EL (cell line): ENCODE measurements at regions not wholly inside any gene's neighbourhood (a gene's known extent, or its start where the extent isn't known, plus 50 kb on each side); places are given as distances from the start of the nearest gene placed in this dataset.
A peak's percentile ranks its signal among the peaks of the same experiment; 100 is the strongest.

Experiments used
- DNase-seq: peaks from one replicate; pipeline ENCODE4 v3.0.0-alpha.2; 2016

- DNase-seq: no peak
These were observed 95.9 kb upstream of the LEP start for GRCh38 chr7:128145191-128145590.

GRCh38 chr7:128146052-128146451, 95.0 kb upstream of the LEP start:
- DNase-seq: no peak

GRCh38 chr7:128148676-128149075, 92.4 kb upstream of the LEP start:
- no peak for DNase-seq

- no peak for DNase-seq
These were observed 90.7 kb upstream of the LEP start for GRCh38 chr7:128150223-128150865.

DNA sequence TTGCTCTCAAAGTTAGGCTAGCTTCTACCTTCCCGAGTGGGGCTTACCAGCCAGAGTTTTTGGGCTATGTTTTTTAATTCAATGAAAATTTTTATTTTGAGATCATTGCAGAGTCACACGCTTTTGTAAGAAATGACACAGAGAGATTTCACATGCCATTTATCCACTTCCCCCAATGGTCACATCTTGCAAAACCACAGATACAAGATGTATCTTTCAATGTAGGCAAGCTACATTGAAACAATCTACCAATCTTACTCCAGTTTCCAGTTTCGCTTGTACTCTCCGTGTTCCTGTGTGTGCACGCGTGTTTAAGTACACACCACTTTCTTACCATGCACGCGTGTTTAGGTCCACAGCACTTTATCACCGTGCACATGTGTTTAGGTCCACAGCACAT, 89.4 kb upstream of the LEP start:
- DNase-seq: no peak

DNA sequence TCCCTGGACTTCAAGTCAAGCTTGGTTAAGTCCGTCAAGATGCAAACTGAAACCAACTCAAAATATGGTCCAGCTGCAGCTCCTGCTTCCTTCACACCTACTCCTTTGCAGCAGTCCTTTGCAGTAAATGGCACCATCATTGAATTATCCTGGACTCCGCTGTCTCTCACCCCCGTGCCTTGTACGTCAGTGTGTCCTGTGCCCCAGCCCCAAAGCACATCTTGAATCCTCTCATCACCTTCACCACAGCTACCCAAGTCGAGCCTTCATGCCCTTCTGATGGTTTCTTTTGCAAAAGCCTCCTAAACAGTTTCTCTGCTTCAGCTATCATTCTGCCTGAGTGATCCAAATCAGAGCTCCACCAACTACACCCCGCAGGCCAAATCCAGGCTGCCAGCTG, 88.4 kb upstream of the LEP start:
- no peak for DNase-seq

DNA sequence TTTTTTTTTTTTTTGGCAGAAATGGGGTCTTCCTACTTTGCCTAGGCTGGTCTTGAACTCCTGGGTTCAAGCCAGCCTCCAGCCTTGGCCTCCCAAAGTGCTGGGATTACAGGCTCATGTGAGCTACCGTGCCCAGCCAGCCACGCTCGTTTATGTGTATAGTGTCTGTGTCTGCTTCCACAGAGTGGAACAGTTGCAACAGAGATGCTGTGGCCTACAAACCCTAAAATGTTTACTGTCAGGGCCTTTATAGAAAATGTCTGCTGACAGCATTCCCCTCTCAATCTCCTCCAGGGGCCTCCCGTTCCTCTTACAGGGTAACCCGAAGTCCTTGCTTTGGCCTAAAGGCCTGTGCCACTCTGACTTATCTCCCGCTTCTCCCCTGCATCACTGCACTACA, 87.6 kb upstream of the LEP start:
- no peak for DNase-seq

- no peak for DNase-seq
These were observed 86.6 kb upstream of the LEP start for GRCh38 chr7:128154504-128154903.

GRCh38 chr7:128155100-128155740, 85.9 kb upstream of the LEP start:
- no peak for DNase-seq

DNA sequence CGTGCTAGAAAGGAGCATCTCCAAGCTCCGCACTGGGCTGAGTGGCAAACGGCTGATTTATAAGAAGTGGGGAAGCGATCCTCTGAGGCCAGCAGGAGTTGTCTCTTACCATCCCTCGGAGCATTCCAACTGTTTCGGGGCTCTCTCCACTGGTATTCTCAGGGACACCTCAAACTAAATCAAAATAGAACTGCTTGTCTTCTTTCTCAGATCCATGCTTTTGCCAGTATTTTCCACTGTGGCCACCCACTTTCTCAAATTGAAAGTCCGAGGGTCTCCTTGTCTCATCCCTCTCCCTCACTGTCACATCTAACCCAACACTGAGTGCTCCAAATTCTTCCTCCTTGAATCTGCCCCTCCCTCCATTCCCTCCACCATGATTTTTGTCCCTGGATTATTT, 83.2 kb upstream of the LEP start:
- DNase-seq: no peak

GRCh38 chr7:128158370-128158769, 82.7 kb upstream of the LEP start:
- DNase-seq: no peak

DNA sequence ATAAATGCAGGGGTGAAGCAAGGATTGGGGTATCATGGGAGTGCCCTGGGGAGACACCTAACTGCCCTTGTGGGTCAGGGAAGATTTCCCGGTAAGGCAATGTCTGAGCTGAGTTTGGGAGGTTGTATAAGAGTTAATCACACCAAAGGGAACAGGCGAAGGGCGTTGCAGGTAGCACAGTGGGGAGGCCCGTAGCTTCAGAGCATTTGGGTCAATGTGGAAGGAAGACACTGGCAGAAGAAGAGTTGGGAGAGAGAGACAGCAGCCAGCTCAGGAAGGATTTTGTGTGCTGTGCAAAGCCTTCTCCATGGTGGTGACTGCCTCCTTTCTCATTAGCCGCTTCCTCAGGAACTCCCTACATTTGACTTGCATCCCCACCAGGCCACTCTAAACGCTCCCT, 80.8 kb upstream of the LEP start:
- no peak for DNase-seq

DNA sequence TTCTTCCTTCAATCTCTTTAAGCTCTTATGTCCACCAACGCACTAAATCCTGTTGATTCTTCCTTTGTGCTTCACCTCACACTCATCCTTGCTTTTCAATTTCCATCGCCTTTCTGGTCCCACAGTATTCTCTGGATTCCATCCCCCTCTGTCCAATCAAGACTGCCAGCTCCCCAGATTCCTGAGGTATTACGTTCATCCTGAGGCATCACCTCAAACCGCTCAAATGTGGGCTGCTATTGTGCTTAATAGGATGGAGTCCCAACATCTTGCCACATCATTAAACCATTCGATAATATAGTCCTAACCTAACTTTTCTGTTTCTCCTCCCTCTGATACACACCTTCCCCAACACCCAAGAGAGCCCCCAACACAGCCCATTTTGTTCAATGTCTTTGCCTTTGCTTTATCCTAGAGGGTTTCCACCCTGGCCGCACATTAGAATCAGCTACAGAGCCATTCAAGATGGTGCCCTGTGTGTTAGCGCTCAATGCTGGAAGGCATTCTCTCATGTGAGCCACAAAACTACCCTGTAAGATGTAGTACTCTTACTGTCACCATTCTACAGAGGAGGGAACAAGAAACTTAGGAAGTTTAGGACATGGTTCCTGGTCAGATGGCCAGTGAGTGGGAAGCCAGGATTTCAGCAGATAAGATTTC, 79.5 kb upstream of the LEP start:
- peak; percentile 37 for DNase-seq

GRCh38 chr7:128162666-128163065, 78.4 kb upstream of the LEP start:
- DNase-seq: no peak

- DNase-seq: no peak
These were observed 77.6 kb upstream of the LEP start for GRCh38 chr7:128163473-128163872.

DNA sequence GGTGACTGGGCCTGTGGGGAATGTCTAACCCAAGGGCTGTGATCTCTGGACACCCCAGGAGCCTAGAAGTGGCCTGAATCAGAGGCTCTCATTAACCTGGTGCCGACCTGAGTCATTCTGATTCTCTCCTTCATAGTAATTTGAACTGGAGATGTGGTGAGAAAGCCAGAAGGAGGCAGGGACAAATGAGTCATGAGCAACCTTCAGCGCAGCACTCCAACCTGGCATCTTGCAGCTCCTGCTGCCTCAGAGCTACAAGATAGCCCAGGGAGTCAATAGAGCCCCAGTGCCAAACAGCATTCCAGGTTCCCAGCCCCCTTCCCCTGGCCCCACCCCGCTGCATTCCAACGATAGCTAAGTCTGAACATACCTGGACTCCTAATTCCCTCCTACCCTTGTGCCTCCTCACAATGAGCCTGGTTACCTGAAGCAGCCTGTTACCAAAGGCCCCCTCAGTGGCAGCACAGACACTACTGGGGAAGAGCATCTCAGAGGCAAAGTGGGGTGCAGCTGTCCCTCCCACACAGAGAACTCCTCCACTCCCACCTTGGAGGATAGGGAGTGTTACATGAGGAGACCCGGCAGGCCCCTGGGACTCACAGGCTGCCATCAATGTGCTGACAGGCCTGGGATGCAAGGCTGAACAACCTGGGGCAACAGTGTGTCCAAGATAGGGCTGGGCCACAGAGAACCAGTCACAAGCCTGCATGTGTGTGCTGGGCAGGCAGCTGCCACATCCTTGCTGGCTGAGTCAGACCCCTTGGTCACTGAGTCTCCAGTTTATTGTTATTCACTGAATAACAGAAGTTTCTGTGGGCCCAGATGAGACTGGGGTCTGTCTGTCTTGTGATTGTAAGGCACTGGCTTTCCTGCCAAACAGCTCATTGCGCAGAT, 76.8 kb upstream of the LEP start:
- peak; percentile 78 for DNase-seq

DNA sequence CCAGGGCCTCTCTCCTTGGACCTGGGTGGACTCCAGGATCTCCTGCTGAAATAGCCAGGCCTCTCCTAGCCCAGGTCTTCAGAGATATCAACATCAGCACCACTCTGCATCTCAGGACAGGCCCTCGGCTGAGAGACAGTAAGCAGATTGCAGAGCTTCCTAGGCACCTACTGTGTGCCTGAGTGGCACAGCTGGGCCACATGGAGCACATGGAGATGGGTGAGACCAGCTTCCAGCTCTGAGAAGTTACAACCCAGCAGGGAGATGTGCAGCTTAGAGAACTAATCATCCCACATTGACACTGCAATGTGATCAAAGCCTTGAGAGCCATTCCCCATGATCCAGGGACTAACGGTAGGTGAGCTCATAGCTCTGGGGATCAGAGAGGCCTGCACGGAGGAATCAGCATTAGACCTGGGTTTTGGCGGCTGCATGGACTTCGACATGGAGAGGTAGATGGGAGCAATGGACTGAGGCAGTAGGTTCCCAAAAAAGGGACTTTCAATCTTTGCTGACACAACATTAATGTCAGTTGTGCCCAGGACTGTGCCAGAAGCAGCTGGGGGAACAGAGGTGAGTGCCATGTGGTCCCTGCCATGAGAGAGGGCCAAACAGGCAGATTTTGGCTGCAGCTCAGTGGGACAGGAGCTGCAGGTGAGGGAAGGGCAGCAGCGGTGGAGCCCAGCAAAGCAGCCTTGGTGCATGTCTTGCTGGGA, 76.0 kb upstream of the LEP start:
- no peak for DNase-seq

DNA sequence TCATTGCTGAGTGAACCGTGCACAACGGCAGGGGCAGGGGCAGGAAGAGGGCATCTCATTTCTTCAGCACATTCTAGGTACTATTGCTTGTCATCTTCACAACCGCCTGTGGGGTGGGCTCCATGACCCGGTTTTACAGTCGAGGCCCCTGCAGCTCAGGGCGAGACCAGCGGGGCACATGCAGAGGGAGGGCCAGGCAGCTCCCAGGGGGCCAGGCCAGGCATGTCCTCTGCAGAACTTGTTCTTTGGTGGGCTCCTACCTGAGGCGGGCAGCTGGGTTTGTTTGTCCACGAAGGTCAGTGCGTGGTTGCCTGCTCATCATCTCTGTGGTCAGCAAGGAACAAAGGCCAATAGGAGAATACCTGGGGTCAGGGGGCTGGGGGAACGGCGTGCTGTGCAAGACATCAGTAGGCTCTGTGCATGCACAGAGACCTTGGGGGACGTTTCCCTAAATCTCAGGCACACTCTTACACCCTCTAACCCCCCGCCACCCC, 75.1 kb upstream of the LEP start:
- DNase-seq: no peak

- no peak for DNase-seq
These were observed 74.5 kb upstream of the LEP start for GRCh38 chr7:128166603-128167041.

- DNase-seq: peak; percentile 57
These were observed 73.9 kb upstream of the LEP start for GRCh38 chr7:128167042-128167701.

- DNase-seq: no peak
These were observed 73.0 kb upstream of the LEP start for GRCh38 chr7:128167791-128168666.
